Fibroblast of the conjunctiva (primary cell): ENCODE measurements at regions not wholly inside any gene's neighbourhood (a gene's known extent, or its start where the extent isn't known, plus 50 kb on each side); places are given as distances from the start of the nearest gene placed in this dataset.

ENCODE experiments used
- DNase-seq: peaks from one replicate; pipeline ENCODE4 v3.0.0-alpha.2; 2010; ENCODE audit warnings: low read depth

DNA sequence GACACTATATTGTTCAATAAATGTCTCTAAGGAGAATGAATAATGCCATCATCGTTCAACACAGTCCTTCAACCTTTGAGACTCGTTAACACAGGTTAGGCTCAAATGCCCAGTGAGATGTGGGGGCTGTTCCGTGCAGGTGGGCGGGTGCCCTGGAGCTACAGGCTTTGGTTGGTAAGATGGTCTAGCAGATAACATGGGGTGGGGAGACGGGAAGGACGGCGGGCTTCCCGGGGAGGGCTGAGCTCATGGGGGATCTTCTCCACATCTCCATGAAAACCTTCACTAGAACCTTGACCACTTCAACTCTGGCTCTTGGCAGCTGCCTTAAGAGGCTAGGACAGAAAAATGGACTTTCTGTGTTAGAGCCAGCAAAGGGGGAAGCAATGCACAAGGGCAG lies 134.1 kb upstream of the TCERG1L start:
- no peak for DNase-seq

- no peak for DNase-seq
Observed at GRCh38 chr10:131446171-131446570, 134.7 kb upstream of the TCERG1L start.

GRCh38 chr10:131448171-131448570 lies 136.7 kb upstream of the TCERG1L start:
- DNase-seq: no peak

GRCh38 chr10:131448883-131449282 lies 137.4 kb upstream of the TCERG1L start:
- no peak for DNase-seq

DNA sequence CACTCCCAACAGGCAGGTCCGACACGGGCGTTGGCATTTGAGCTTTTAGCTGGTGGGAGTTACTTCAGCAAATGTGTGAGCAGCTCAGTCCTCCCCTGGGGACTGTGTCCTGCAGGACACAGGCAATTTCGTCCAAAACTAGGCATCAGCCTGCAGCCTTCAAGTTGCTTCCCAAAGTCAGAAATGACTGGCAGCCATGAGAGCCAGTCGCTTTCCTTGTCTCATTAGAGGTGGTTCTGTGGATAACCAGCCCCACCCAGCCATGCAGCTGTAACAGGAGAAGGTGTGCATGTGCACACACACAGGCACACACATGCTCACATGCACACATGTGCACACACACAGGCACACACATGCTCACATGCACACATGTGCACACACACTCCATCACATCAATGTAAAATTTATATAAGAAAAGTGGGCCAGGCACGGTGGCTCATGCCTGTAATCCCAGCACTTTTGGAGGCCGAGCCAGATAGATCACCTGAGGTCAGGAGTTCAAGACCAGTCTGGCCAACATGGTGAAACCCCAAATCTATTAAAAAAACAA lies 138.8 kb upstream of the TCERG1L start:
- no peak for DNase-seq

- no peak for DNase-seq
Observed at GRCh38 chr10:131451407-131452015, 140.0 kb upstream of the TCERG1L start.

- no peak for DNase-seq
Observed at GRCh38 chr10:131452926-131453720, 141.6 kb upstream of the TCERG1L start.

DNA sequence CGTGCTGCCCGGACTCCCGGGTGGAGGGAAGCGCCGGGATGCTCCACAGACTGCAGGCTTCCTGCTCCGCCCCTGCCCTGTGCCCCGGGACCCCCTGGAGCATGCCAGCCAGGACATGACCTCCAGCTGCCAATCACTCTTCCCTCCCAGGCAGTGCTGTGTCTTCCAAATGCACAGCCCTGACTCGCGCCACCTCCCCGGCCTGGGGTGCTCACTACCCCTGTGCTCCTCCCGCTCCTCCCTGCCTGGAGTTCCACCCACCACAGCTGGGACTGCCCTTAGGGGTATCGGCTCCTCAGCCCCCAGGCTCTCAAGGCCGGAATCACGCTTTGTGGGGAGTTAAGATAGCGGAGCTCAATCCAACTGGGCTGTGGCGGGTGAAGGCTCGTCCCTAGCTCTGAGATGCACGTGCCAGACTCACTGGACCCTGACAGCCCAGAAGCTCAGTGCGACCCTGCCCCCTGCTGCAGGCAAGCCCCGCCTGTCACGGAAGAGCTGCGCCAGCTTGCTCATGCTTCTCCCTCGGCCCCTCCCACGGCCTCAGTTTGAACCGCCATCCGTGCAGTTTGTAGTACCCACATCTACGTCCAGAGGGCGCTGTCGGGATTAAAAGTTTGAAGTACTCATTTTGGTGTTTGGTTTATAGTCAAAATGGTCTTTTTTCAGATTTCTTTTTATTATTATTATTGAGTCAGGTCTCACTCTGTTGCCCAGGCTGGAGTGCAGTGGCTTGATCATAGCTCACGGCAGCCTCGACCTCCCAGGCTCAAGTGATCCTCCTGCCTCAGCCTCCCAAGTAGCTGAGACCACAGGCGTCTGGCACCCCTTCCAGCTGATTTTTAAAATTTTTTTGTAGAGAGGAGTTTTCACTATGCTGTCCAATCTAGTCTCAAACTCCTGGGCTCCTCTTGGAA lies 142.5 kb upstream of the TCERG1L start:
- no peak for DNase-seq

GRCh38 chr10:131456411-131456810 lies 144.9 kb upstream of the TCERG1L start:
- DNase-seq: no peak

GRCh38 chr10:131461093-131461492 lies 149.6 kb upstream of the TCERG1L start:
- DNase-seq: no peak

DNA sequence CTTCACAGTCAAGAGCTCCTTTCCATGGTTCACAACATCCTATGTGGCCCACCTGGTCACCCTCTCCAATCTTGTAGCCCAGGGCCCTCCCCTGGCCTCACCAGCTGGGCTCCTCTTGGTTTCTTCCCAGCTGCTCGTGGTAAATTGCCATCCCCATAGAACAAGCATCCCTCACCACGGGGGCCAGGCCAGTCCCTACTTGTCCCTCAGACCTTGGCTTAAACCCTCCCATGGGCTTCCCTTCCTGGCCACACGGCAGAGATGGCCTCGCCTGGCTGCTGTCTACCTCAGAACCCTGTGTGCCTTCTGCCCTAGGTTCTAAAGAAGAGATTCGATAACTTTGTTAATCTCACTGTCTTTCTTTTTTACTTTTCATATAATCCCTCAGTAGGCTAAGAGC lies 153.3 kb upstream of the TCERG1L start:
- no peak for DNase-seq

DNA sequence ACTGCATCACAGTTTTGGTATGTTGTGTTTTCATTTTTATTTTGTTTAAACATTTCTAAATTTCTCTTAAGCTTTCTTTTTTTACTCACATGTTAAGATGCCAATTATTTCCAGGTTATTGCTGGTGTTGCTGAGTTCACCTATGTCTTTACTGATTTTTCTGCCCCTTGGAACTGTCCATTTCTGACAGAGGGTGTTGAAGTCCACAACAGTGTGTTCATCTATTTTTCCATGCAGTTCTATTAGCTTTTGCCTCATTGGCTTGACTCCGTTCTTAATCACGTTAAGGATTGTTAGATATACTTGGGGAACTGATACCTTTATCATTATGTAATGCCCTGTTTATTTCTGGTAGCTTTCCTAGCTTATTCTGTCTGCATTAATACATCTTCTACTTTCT lies 158.0 kb upstream of the TCERG1L start:
- no peak for DNase-seq

DNA sequence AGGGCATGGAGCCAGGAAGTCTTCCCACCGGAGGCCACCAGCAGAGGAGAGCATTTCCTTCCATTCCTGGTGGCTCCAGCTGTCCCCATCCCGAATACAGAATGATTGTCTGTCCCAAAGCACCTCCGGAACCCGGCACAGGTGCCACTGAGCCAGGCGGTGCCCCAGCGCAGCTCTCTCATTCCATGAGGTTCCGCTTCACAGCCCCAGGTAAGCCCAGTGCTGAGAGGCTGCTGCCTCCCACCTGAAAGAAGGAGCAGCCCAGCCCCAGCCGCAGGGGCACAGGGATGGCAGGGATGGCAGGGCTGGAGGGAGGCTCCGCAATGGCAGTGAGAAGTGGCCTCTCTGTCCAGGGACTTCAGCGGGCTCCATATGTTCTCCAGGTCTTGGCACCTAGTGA lies 162.1 kb upstream of the TCERG1L start:
- DNase-seq: no peak

DNA sequence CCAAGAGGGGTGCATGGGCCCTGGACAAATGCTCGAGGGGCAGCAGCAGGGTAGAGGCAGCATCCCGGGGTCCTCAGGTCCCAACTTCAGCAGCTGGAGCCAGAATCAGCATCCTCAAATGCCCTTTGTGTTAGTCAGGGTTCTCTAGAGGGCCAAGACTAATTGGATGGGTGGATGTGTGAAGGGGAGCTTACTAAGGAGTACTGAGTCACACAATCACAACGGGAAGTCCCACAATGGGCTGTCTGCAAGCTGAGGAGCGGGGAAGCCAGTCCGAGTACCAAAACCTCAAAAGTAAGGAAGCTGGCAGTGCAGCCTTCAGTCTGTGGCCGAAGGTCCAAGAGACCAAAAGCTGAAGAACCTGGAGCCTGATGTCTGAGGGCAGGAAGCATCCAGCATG lies 162.9 kb upstream of the TCERG1L start:
- DNase-seq: no peak

- DNase-seq: no peak
Observed at GRCh38 chr10:131475043-131475442, 163.5 kb upstream of the TCERG1L start.

- DNase-seq: no peak
Observed at GRCh38 chr10:131475803-131476202, 164.3 kb upstream of the TCERG1L start.

GRCh38 chr10:131477457-131478121 lies 166.1 kb upstream of the TCERG1L start:
- no peak for DNase-seq

DNA sequence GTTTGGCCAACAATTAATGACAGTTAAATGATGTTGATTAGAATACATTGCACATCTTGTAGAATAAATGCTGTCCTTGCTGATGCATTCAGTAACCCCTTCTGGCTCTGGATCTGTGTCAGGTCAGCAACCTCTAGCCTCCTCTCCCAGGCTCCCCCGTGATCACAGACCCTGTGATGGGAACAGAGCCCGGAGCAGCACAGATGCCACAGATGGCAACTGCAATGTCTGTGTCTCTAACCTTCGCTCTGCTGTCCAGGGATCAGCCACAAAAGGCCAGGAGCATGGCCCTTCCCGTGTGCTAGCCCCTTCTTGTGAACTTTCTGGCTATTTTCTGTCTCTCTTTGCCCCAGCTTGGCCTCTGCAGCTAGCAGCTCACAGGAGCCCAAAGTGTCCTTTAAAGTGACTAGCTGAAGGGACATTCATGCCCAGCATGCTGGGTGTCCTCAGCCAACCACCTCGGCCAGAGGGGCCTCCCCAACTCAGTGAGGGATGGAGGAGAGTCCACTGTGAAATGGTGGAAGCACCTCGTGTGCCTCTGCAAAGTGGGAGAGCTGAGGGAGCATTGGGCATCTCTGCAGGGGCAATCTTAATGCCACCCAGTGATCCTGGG lies 167.0 kb upstream of the TCERG1L start:
- DNase-seq: no peak

GRCh38 chr10:131480066-131480465 lies 168.5 kb upstream of the TCERG1L start:
- no peak for DNase-seq

- no peak for DNase-seq
Observed at GRCh38 chr10:131480861-131481260, 169.3 kb upstream of the TCERG1L start.

DNA sequence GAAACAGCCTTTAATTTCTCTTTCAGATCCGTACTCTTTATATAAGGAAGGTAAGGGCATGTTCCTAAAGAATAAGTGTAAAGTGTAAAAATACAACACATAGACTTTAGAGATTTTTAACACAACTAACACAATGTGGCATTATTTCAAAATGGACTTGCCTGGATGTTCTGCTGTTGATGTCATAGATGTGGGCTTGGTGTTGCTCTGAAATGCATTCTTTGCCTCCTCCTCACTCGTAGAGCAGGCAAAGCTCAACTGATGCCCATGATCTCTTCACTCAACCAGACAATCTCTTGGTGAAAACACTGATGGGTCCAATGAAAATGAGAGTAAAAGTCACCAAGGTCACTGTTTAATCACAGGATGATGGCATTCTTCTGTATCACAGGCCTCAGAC lies 174.2 kb upstream of the TCERG1L start:
- no peak for DNase-seq

GRCh38 chr10:131487822-131488221 lies 176.3 kb upstream of the TCERG1L start:
- no peak for DNase-seq
